NCI-H345 (cell line): ENCODE measurements at regions not wholly inside any gene's neighbourhood (a gene's known extent, or its start where the extent isn't known, plus 50 kb on each side); places are given as distances from the start of the nearest gene placed in this dataset.

ENCODE experiments used
- DNase-seq: peaks from one replicate; lab custom pipeline; 2025; lab: John Stamatoyannopoulos, UW

- DNase-seq = no peak
Observed at GRCh38 chr4:183563874-183564273, 59.0 kb downstream of the ING2 start.

GRCh38 chr4:183571350-183571941, 66.6 kb downstream of the ING2 start:
- DNase-seq = peak; percentile 76

DNA sequence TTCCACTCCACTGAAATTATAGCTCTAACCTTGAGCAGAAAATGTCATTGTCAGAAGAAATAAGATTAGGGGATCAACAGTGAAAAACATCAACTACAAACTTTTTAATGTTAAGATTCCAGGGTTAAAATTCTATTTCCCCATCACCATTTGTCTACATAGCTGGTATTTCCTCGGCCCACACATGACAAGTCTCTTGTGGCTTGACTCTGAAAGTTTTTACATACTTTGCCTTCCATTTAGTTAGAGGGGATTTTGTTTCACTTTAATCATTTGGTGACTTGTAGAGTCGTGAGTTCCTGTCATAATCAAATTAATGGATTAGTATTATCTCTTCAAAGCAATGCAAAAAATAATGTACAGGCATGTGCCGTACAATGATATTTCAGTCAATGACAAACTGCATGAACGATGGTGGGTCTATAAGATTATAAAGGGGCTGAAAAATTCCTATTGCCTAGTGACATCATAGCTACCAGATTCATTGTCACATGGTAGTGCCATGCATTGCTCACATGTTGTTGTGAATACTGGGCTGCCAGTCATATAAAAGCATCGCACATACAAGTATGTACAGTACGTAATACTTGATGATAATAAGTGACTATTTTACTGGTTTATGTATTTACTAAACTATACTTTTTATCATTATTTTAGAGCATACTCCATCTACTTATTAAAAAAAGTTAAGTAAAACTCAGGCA, 72.0 kb downstream of the ING2 start:
- DNase-seq = no peak

DNA sequence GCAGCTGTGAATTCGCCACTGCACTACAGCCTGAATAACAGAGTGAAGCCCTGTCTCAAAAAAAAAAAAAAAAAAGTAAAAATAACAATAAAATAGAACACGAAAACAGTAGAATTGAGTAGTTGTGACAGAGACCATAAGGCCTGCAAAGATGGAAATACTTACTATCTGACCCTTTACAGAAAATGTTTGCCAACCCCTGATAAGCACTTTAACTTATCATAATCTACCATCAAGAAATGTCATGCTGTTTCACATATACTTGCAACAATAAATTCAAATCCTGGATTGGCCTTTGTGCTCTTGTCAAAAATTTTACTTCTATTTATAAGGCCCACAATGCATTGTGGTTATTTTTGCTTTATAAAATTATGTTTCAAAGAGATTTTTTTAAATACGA, 75.5 kb downstream of the ING2 start:
- no peak for DNase-seq

GRCh38 chr4:183580849-183581248, 76.0 kb downstream of the ING2 start:
- DNase-seq = no peak

DNA sequence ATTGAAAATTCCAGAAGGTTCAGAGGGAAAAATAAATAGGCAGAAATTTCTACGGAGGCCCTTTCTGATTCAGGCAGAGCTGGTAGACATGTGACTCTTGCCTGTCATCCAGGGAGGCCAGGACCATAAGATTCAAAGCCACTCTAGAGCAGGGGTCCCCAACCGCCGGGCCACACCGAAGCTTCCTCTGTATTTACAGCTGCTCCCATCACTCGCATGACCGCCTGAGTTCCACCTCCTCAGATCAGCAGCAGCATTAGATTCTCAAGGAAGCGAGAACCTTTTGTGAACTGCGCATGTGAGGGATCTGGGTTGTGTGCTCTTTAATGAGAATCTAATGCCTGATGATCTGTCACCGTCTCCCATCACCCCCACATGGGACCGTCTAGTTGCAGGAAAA, 72.2 kb downstream of the RWDD4 start:
- DNase-seq = no peak

DNA sequence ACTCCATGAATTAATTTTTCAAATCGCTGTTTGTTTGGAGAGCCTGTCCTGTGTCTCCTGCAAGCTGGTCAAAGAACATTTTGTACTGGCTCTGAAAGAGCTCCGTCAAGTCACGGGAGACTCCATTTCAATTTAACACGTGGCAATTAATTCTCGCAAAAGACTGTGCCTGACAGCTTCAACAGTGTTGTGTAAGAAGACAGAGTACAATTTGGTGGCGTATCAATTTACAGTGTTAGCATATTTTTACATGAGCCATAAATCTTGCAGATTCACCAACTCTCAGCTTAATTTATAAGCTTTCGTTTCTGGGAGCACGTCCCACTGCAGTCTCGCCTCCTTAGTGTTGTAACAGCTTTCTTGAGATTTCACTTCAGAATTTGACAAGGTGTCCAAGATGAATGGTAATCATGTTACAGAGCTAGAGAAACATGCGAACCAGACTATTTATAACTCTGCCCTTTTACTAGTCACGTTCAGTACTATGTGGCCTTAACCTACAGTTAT, 70.8 kb downstream of the RWDD4 start:
- no peak for DNase-seq

DNA sequence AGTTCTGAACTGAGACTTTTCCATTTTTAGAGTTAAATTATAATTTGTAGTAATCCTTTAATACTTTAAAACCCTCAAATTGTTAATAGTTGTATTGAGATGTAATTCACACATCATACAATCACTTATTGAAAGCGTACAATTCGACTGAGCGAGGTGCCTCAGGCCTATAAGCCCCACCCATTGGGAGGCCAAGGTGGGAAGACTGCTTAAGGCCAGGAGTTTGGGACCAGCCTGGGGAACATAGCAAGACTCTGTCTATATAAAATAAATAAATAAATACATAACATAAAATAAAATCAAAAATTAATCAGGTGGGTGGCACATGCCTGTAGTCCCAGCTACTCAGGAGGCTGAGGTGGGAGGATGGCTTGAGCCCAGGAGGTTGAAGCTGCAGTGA, 70.3 kb downstream of the RWDD4 start:
- DNase-seq = no peak

DNA sequence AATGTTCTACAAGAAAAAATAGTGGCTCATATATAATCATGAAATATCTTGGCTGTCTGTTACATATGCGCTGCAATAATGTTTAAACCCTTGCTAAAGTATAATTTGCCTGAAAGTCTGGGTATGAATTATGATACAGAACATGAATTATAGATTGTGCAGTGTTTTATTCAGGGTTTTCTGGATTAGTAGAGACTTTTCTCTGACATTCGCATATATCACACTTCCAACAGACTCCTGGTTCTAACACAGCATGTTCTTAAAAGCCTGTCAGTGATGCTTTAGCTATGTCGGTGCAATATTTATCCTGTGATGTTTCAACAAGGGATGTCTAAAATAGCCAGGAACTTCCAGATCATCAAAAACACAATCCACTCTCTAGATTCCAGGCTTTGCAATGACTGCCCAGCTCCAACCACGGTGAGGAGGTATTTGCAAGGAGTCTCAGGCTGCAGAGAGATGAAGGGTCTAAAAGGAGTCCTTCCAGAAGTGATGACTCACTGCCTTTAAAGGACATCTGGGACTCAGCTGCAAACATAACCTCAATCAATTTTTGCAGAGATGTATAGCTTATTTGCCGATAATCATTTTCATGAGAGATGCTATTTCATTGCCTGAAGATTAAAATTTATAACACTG, 69.4 kb downstream of the RWDD4 start:
- DNase-seq = no peak
